Fibroblast of lung (primary cell): ENCODE measurements at regions not wholly inside any gene's neighbourhood (a gene's known extent, or its start where the extent isn't known, plus 50 kb on each side); places are given as distances from the start of the nearest gene placed in this dataset.

Experiments used
- DNase-seq, 2 donors: peaks; one replicate each; pipeline versions ENCODE4 v3.0.0 to v3.0.0-alpha.2; 2010; ENCODE audit warnings: low read depth in 2 of 2
- H2AFZ ChIP-seq: 2 replicates; pipeline ENCODE4 v1.5.1; 2012; ENCODE audit warnings: low read length, control low read depth, inconsistent platforms
- H3K27ac ChIP-seq: 2 replicates; pipeline ENCODE4 v1.5.1; 2011; ENCODE audit warnings: low read length, control low read depth; ENCODE audit not compliant: insufficient read depth
- H3K27me3 ChIP-seq: 2 replicates; pipeline ENCODE4 v1.5.1; 2011; ENCODE audit warnings: mild to moderate bottlenecking, low read length; ENCODE audit not compliant: control insufficient read depth, insufficient read depth
- H3K36me3 ChIP-seq: 2 replicates; pipeline ENCODE4 v1.5.1; 2011; ENCODE audit warnings: low read length; ENCODE audit not compliant: control insufficient read depth, insufficient read depth
- H3K4me1 ChIP-seq: 2 replicates; pipeline ENCODE4 v1.5.1; 2011; ENCODE audit warnings: low read length; ENCODE audit not compliant: control insufficient read depth, insufficient read depth; ENCODE audit errors: extremely low read depth
- H3K4me2 ChIP-seq: 2 replicates; pipeline ENCODE4 v1.5.1; 2011; ENCODE audit warnings: low read length, control low read depth; ENCODE audit not compliant: insufficient read depth; ENCODE audit errors: extremely low read depth
- H3K4me3 ChIP-seq, 4 experiments: fragments of 200-600 bp in 1 of 4; sonication (generic) in 1 of 4; replicated peaks in 1 of 4; 2 replicates each; pipeline ENCODE4 v1.5.1; 2011 to 2016; ENCODE audit warnings: low read length in 4 of 4, low read depth in 3 of 4, mild to moderate bottlenecking in 3 of 4, control low read depth in 2 of 4, inconsistent platforms in 1 of 4, mixed read lengths in 1 of 4; ENCODE audit not compliant: insufficient read depth in 1 of 4; ENCODE audit errors: control extremely low read depth in 1 of 4
- H3K79me2 ChIP-seq: 2 replicates; pipeline ENCODE4 v1.5.1; 2012; ENCODE audit warnings: mild to moderate bottlenecking, low read length, inconsistent platforms; ENCODE audit not compliant: control insufficient read depth, insufficient read depth
- H3K9ac ChIP-seq: 2 replicates; pipeline ENCODE4 v1.5.1; 2011; ENCODE audit warnings: mild to moderate bottlenecking, low read length, control low read depth; ENCODE audit not compliant: insufficient read depth
- H3K9me3 ChIP-seq: 2 replicates; pipeline ENCODE4 v1.5.1; 2012; ENCODE audit warnings: low read depth, low read length; ENCODE audit not compliant: control insufficient read depth, insufficient read depth
- H4K20me1 ChIP-seq: 2 replicates; pipeline ENCODE4 v1.5.1; 2011; ENCODE audit warnings: low read length; ENCODE audit not compliant: control insufficient read depth, insufficient read depth; ENCODE audit errors: extremely low read depth
- CTCF ChIP-seq, 2 donors: IDR thresholded peaks in 1 of 2; conservative IDR thresholded peaks in 1 of 2; 1 replicate in 1 of 2; 2 replicates in 1 of 2; pipeline ENCODE4 v1.5.1; 2011 to 2012; ENCODE audit warnings: low read length in 2 of 2, control low read depth in 1 of 2, inconsistent platforms in 1 of 2, low read depth in 1 of 2, mild to moderate bottlenecking in 1 of 2
- EZH2 ChIP-seq: IDR thresholded peaks from 2 replicates; pipeline ENCODE4 v1.5.1; 2012; ENCODE audit warnings: low read length, control low read depth, mild to moderate bottlenecking; ENCODE audit errors: missing control alignments

GRCh38 chr10:130255777-130256176 lies 119.6 kb downstream of the GLRX3 start:
- Histone ChIP-seq H4K20me1 (no peaks in the 10 kb centered on the region), H2AFZ (no peak overlapping the region), H3K79me2 (no peaks in the 10 kb centered on the region), H3K9ac (no peak overlapping the region), H3K36me3 (no peaks in the 10 kb centered on the region), H3K27ac (no peak overlapping the region), H3K4me2 (no peak overlapping the region), H3K4me3 (no peak overlapping the region), H3K4me1 (no peaks in the 10 kb centered on the region), H3K27me3 (no peaks in the 10 kb centered on the region), H3K9me3 (no peaks in the 10 kb centered on the region)
- TF ChIP-seq EZH2 = no peak
- no peak for TF ChIP-seq CTCF (conservative IDR thresholded peaks at IDR 0.05 in 1 of 2, IDR thresholded peaks at IDR 0.05 in 1 of 2; ENCODE audit: low read depth in 1 of 2, low read length in 2 of 2)
- no peak for DNase-seq

GRCh38 chr10:130257897-130258296 lies 121.7 kb downstream of the GLRX3 start:
- Histone ChIP-seq H3K9ac (no peak overlapping the region), H3K27me3 (no peaks in the 10 kb centered on the region), H3K4me1 (no peaks in the 10 kb centered on the region), H4K20me1 (no peaks in the 10 kb centered on the region), H2AFZ (no peak overlapping the region), H3K9me3 (no peaks in the 10 kb centered on the region), H3K36me3 (no peaks in the 10 kb centered on the region), H3K27ac (no peak overlapping the region), H3K4me3 (no peak overlapping the region), H3K79me2 (no peaks in the 10 kb centered on the region), H3K4me2 (no peak overlapping the region)
- no peak for DNase-seq
- TF ChIP-seq EZH2 = no peak
- no peak for TF ChIP-seq CTCF (conservative IDR thresholded peaks at IDR 0.05 in 1 of 2, IDR thresholded peaks at IDR 0.05 in 1 of 2; ENCODE audit: low read depth in 1 of 2, low read length in 2 of 2)

GRCh38 chr10:130259380-130259779 lies 123.2 kb downstream of the GLRX3 start:
- no peak for TF ChIP-seq EZH2
- TF ChIP-seq CTCF (conservative IDR thresholded peaks at IDR 0.05 in 1 of 2, IDR thresholded peaks at IDR 0.05 in 1 of 2; ENCODE audit: low read depth in 1 of 2, low read length in 2 of 2) = no peak
- H3K27ac ChIP-seq = no peak overlapping the region
- H3K4me2 ChIP-seq = no peak overlapping the region
- no peaks in the 10 kb centered on the region for H3K79me2 ChIP-seq
- no peaks in the 10 kb centered on the region for H3K36me3 ChIP-seq
- no peak overlapping the region for H3K9ac ChIP-seq
- H3K4me1 ChIP-seq = no peaks in the 10 kb centered on the region
- no peaks in the 10 kb centered on the region for H3K9me3 ChIP-seq
- H4K20me1 ChIP-seq = no peaks in the 10 kb centered on the region
- H3K27me3 ChIP-seq = no peaks in the 10 kb centered on the region
- no peak overlapping the region for H3K4me3 ChIP-seq
- no peak for DNase-seq
- H2AFZ ChIP-seq = no peak overlapping the region
